ENCODE measurements at regions not wholly inside any gene's neighbourhood (a gene's known extent, or its start where the extent isn't known, plus 50 kb on each side); places are given as distances from the start of the nearest gene placed in this dataset.

- TF ChIP-seq CTCF (IDR thresholded peaks at IDR 0.05 in 2 of 3, conservative IDR thresholded peaks at IDR 0.05 in 1 of 3; ENCODE audit: control insufficient read depth in 2 of 3, extremely low read depth in 1 of 3, insufficient read depth in 1 of 3, low read depth in 3 of 3, low read length in 3 of 3) (no peak), SKIL (IDR thresholded peaks at IDR 0.05; ENCODE audit: low read depth, poor library complexity, severe bottlenecking) (no peak), CHD1 (IDR thresholded peaks at IDR 0.05; ENCODE audit: low read depth, low read length) (no peak), USF1 (IDR thresholded peaks at IDR 0.05; ENCODE audit: borderline replicate concordance, extremely low read length, insufficient read depth, low read depth, low read length) (no peak)
Measured at GRCh38 chr9:27940535-27940934, 367.3 kb upstream of the C9orf72 start.
